ENCODE measurements at regions not wholly inside any gene's neighbourhood (a gene's known extent, or its start where the extent isn't known, plus 50 kb on each side); places are given as distances from the start of the nearest gene placed in this dataset.
"Not testable (repeated sequence)": the region's sequence is repeated elsewhere in the genome, so short reads cannot be mapped to it uniquely, and the experiment has no call there.

DNA sequence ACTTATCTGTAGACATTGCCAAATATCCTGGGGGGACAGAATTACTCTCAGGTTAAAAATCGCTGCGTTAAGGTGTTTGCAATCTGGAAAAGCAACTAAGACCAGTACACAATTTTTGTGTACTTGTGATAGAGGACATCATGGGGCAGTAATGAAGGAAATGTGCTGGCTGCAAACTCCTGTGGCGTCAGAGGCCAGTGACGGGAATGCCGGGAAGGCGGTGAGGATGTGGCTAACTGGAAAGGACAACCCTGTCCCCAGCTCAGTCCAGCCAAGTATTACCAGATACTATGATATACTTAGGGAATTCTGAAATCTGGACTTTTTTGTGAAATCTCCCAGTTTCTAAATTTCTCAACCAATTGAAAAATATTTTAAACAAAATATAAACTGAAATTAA is 103.1 kb upstream of the NANOS1 start:
- no peaks in the 10 kb centered on the region for H3K9me3 ChIP-seq (ENCODE audit: control insufficient read depth, low read length)
- no peaks in the 10 kb centered on the region for H3K4me1 ChIP-seq (ENCODE audit: control insufficient read depth, insufficient read depth, low read length)
- H3K27ac ChIP-seq (ENCODE audit: insufficient read depth, low read depth, low read length, poor library complexity, severe bottlenecking) = no peak overlapping the region
- no peak overlapping the region for H3K4me3 ChIP-seq (ENCODE audit: insufficient read depth, low read depth, low read length)
- 93 to 95% methylated on average over 6 of the region's 6 CpGs for WGBS, 2 experiments
- no peaks in the 10 kb centered on the region for H3K36me3 ChIP-seq (ENCODE audit: control insufficient read depth, insufficient read depth, low read length)
- H3K27me3 ChIP-seq (ENCODE audit: control insufficient read depth, insufficient read depth, low read length, poor library complexity, severe bottlenecking) = no peaks in the 10 kb centered on the region

DNA sequence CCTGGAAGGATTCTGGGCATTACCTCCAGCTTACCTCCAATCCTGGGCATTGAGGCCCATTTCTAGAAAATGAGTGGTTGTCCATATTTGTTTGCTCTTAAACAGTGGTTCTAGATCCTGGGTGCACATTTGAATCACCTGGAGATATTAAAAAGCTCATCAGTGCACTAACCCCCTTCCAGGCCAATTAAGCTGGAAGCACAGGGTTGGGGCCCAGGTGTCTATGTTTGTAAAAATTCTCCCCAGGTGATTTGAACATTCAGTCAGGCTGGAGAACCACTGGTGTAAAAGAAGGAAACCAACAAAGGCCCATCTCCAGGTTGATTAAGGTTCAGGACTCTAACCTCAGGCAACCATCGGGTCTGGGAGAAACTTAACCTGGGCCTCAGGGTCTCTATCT is 102.6 kb upstream of the NANOS1 start:
- H3K4me1 ChIP-seq (ENCODE audit: control insufficient read depth, insufficient read depth, low read length) = no peaks in the 10 kb centered on the region
- 93 to 100% methylated on average over 1 of the region's 1 CpG for WGBS, 2 experiments
- no peaks in the 10 kb centered on the region for H3K36me3 ChIP-seq (ENCODE audit: control insufficient read depth, insufficient read depth, low read length)
- H3K27ac ChIP-seq (ENCODE audit: insufficient read depth, low read depth, low read length, poor library complexity, severe bottlenecking) = no peak overlapping the region
- H3K9me3 ChIP-seq (ENCODE audit: control insufficient read depth, low read length) = no peaks in the 10 kb centered on the region
- H3K4me3 ChIP-seq (ENCODE audit: insufficient read depth, low read depth, low read length) = no peak overlapping the region
- H3K27me3 ChIP-seq (ENCODE audit: control insufficient read depth, insufficient read depth, low read length, poor library complexity, severe bottlenecking) = no peaks in the 10 kb centered on the region

DNA sequence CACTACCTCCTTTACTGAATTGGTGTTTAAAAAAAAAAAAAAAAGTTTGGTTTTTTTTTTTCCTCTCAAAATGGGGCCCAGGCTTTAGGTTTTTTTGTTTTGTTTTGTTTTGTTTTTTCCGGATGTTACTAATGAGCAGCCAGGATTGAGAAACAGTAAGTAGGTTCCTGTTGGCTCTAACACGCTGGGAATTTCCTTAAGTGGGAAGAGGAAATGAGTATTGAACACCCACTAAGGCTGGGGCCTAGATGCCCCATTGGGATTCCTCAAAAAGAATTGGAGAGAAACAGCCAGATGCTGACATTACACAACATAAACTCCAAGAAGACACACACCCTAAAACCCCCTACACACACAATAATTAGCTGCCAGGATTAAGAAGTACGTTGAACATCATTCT is 102.2 kb upstream of the NANOS1 start:
- Histone ChIP-seq H3K4me1 (ENCODE audit: control insufficient read depth, insufficient read depth, low read length) (no peaks in the 10 kb centered on the region), H3K9me3 (ENCODE audit: control insufficient read depth, low read length) (no peaks in the 10 kb centered on the region), H3K27me3 (ENCODE audit: control insufficient read depth, insufficient read depth, low read length, poor library complexity, severe bottlenecking) (no peaks in the 10 kb centered on the region), H3K36me3 (ENCODE audit: control insufficient read depth, insufficient read depth, low read length) (no peaks in the 10 kb centered on the region), H3K27ac (ENCODE audit: insufficient read depth, low read depth, low read length, poor library complexity, severe bottlenecking) (no peak overlapping the region), H3K4me3 (ENCODE audit: insufficient read depth, low read depth, low read length) (no peak overlapping the region)
- WGBS, 2 experiments = 86 to 94% methylated on average over 3 of the region's 3 CpGs

DNA sequence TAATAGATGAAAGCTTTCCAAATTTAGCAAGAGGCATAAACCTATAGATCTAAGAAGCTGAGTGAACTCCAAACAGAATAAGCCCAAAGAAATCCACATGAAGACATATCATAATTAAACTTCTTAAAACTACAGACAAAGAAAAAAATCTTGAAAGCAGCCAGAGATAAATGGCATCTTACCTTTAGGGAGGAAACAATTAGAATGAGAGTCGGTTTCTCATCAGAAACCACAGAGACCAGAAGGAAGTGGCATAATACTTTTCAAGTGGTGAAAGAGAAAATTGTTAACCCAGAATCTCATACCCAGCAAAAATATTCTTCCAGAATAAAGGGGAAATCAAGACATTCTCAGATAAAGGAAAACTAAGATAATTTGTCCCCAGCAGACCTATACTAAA is 98.9 kb upstream of the NANOS1 start:
- Histone ChIP-seq H3K4me1 (ENCODE audit: control insufficient read depth, insufficient read depth, low read length) (no peaks in the 10 kb centered on the region), H3K4me3 (ENCODE audit: insufficient read depth, low read depth, low read length) (no peak overlapping the region), H3K9me3 (ENCODE audit: control insufficient read depth, low read length) (no peaks in the 10 kb centered on the region), H3K27me3 (ENCODE audit: control insufficient read depth, insufficient read depth, low read length, poor library complexity, severe bottlenecking) (no peaks in the 10 kb centered on the region), H3K36me3 (ENCODE audit: control insufficient read depth, insufficient read depth, low read length) (no peaks in the 10 kb centered on the region), H3K27ac (ENCODE audit: insufficient read depth, low read depth, low read length, poor library complexity, severe bottlenecking) (no peak overlapping the region)
- 85 to 100% methylated on average over 1 of the region's 1 CpG for WGBS, 2 experiments

DNA sequence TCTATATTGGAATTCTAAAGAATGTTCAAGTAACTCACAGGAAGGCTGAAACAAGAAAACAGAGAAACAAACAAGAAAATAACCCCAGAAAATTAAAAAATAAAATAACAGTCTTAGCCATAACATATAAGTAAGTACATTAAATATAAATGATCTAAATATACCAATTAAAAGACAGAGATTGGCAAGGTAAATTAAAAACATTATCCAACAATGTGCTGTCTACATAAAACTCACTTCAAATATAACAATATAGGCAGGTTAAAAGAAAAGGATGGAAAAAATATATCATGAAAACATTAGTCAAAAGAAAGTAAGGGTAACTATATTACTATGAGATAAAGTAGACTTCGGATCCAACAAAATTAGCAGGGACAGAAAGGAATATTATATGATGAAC is 98.1 kb upstream of the NANOS1 start:
- Histone ChIP-seq H3K9me3 (ENCODE audit: control insufficient read depth, low read length) (no peaks in the 10 kb centered on the region), H3K4me1 (ENCODE audit: control insufficient read depth, insufficient read depth, low read length) (no peaks in the 10 kb centered on the region), H3K36me3 (ENCODE audit: control insufficient read depth, insufficient read depth, low read length) (no peaks in the 10 kb centered on the region), H3K27ac (ENCODE audit: insufficient read depth, low read depth, low read length, poor library complexity, severe bottlenecking) (no peak overlapping the region), H3K4me3 (ENCODE audit: insufficient read depth, low read depth, low read length) (no peak overlapping the region), H3K27me3 (ENCODE audit: control insufficient read depth, insufficient read depth, low read length, poor library complexity, severe bottlenecking) (no peaks in the 10 kb centered on the region)
- whole genome bisulfite sequencing, 2 experiments = 100% methylated on average over 1 of the region's 1 CpG; no CpG with 5 or more reads in 1 of the 2 experiments

DNA sequence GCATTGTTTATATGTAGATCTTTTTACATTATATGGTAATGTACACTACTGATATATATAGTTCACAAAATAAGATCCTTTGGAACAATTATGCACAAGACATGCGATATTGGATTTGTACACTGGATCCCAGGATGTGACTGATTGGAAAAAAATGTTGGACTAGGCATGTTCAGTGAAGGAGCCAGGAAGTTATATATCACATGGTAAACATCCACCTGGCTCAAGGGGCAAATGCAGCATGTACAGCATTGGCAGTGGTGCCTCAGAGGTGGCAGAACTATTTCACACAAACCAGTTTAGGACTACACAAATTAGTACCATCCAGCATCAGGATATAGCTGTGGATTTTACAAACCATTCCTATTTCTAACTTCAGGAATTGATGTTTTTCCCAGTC is 97.4 kb upstream of the NANOS1 start:
- H3K9me3 ChIP-seq (ENCODE audit: control insufficient read depth, low read length); H3K27ac ChIP-seq (ENCODE audit: insufficient read depth, low read depth, low read length, poor library complexity, severe bottlenecking); H3K4me3 ChIP-seq (ENCODE audit: insufficient read depth, low read depth, low read length); H3K27me3 ChIP-seq (ENCODE audit: control insufficient read depth, insufficient read depth, low read length, poor library complexity, severe bottlenecking); H3K4me1 ChIP-seq (ENCODE audit: control insufficient read depth, insufficient read depth, low read length); H3K36me3 ChIP-seq (ENCODE audit: control insufficient read depth, insufficient read depth, low read length): not testable (repeated sequence)
- WGBS, 2 experiments = 91 to 100% methylated on average over 1 of the region's 1 CpG

DNA sequence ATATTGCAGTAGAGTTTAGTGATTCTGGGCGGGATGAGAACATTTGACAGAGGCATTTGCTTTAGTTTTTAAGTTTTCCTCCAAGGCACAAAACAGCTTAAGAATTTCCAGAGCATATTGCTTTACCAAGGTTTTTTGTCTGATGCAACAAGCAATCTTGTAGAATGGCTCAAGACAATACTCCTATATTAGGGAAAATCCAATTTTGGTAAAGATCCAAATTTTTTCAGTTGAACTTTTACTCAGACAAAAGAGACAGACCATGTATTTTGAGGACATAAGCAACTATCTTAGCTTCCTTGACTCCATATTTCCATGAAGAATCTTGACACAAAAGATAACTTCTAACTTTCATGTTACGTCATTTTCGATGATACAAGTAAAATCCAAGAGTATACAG is 92.3 kb upstream of the NANOS1 start:
- H3K4me3 ChIP-seq (ENCODE audit: insufficient read depth, low read depth, low read length) = no peak overlapping the region
- H3K4me1 ChIP-seq (ENCODE audit: control insufficient read depth, insufficient read depth, low read length) = no peaks in the 10 kb centered on the region
- no peak overlapping the region for H3K27ac ChIP-seq (ENCODE audit: insufficient read depth, low read depth, low read length, poor library complexity, severe bottlenecking)
- no peaks in the 10 kb centered on the region for H3K36me3 ChIP-seq (ENCODE audit: control insufficient read depth, insufficient read depth, low read length)
- H3K9me3 ChIP-seq (ENCODE audit: control insufficient read depth, low read length) = no peaks in the 10 kb centered on the region
- WGBS, 2 experiments = 91 to 97% methylated on average over 3 of the region's 3 CpGs
- H3K27me3 ChIP-seq (ENCODE audit: control insufficient read depth, insufficient read depth, low read length, poor library complexity, severe bottlenecking) = no peaks in the 10 kb centered on the region

DNA sequence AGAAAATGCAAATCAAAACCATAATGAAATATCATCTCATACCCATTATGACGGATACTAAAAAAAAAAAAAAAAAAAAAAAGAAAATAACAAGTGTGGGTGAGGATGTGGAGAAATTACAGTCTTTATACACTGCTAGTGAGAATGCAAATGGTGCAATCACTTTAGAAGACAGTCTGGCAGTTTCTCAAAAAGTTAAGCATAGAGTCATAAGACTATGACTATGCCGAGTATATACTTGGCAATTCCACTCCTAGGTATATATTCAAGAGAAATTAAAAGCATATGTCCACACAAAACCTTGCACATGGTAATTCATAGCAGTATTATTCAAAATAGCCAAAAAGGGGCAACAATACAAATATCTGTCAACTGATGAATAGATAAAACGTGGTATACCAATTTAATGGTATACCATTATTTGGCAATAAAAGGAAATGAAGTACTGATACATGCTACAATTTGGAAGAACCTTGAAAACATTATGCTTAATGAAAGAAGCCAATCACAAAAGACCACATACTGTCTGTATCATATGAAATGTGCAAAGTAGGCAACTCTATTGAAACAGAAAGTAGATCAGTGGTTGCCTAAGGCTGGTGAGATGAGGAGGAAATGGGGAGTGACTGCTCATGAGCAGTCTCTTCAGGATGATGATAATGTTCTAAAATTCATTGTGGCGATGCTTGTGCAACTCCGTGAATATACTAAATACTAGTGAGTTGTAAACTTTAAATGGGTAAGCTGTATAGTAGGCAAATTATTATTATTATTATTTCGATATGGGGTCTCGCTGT is 90.1 kb upstream of the NANOS1 start:
- H3K4me1 ChIP-seq (ENCODE audit: control insufficient read depth, insufficient read depth, low read length) = no peaks in the 10 kb centered on the region
- H3K27me3 ChIP-seq (ENCODE audit: control insufficient read depth, insufficient read depth, low read length, poor library complexity, severe bottlenecking) = no peaks in the 10 kb centered on the region
- no peak overlapping the region for H3K27ac ChIP-seq (ENCODE audit: insufficient read depth, low read depth, low read length, poor library complexity, severe bottlenecking)
- 85 to 96% methylated on average over 5 to 7 of the region's 7 CpGs for WGBS, 2 experiments
- no peaks in the 10 kb centered on the region for H3K9me3 ChIP-seq (ENCODE audit: control insufficient read depth, low read length)
- no peak overlapping the region for H3K4me3 ChIP-seq (ENCODE audit: insufficient read depth, low read depth, low read length)
- no peaks in the 10 kb centered on the region for H3K36me3 ChIP-seq (ENCODE audit: control insufficient read depth, insufficient read depth, low read length)

DNA sequence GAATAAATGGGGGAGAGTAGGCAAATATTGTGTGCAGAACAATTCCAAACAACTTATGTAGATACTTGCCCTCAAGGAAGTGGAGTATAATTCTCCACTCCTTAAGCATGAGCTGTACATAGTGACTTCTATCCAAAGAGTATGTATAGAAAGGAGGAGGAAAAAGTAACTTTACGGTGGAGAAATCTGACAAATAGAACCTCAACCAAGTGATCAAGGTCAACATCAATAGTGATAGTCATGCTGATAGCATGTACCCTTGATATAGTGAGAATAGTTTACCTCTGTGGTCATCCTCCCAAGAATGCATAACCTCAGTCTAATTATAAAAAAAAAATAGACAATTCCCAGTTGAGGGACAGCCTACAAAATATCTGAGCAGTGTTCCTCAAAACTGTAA is 89.1 kb upstream of the NANOS1 start:
- H3K9me3 ChIP-seq (ENCODE audit: control insufficient read depth, low read length) = no peaks in the 10 kb centered on the region
- WGBS, 2 experiments = 86 to 100% methylated on average over 1 of the region's 1 CpG
- H3K36me3 ChIP-seq (ENCODE audit: control insufficient read depth, insufficient read depth, low read length) = no peaks in the 10 kb centered on the region
- no peaks in the 10 kb centered on the region for H3K27me3 ChIP-seq (ENCODE audit: control insufficient read depth, insufficient read depth, low read length, poor library complexity, severe bottlenecking)
- no peaks in the 10 kb centered on the region for H3K4me1 ChIP-seq (ENCODE audit: control insufficient read depth, insufficient read depth, low read length)
- no peak overlapping the region for H3K27ac ChIP-seq (ENCODE audit: insufficient read depth, low read depth, low read length, poor library complexity, severe bottlenecking)
- H3K4me3 ChIP-seq (ENCODE audit: insufficient read depth, low read depth, low read length) = no peak overlapping the region

DNA sequence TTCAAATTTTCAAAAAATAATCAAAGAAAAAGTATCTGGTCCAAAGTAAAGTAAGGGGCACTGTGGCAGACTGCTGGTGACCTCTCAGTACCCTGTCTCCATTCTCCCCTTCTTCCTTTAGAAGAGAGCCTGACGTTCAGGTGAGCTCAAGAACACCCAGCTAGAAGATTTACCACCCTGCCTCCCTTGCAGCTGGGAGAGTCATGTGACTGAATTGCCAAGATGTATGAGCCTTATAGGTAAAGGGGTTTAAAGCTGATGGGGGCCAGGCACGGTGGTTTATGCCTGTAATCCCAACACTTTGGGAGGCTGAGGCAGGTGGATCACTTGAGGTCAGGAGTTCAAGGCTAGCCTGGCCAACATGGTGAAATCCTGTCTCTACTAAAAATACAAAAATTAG is 86.3 kb upstream of the NANOS1 start:
- Histone ChIP-seq H3K36me3 (ENCODE audit: control insufficient read depth, insufficient read depth, low read length) (no peaks in the 10 kb centered on the region), H3K4me1 (ENCODE audit: control insufficient read depth, insufficient read depth, low read length) (no peaks in the 10 kb centered on the region), H3K27ac (ENCODE audit: insufficient read depth, low read depth, low read length, poor library complexity, severe bottlenecking) (no peak overlapping the region), H3K9me3 (ENCODE audit: control insufficient read depth, low read length) (no peaks in the 10 kb centered on the region), H3K4me3 (ENCODE audit: insufficient read depth, low read depth, low read length) (no peak overlapping the region), H3K27me3 (ENCODE audit: control insufficient read depth, insufficient read depth, low read length, poor library complexity, severe bottlenecking) (no peaks in the 10 kb centered on the region)
- WGBS, 2 experiments = 84 to 92% methylated on average over 2 of the region's 2 CpGs
